ENCODE measurements at regions not wholly inside any gene's neighbourhood (a gene's known extent, or its start where the extent isn't known, plus 50 kb on each side); places are given as distances from the start of the nearest gene placed in this dataset.

DNA sequence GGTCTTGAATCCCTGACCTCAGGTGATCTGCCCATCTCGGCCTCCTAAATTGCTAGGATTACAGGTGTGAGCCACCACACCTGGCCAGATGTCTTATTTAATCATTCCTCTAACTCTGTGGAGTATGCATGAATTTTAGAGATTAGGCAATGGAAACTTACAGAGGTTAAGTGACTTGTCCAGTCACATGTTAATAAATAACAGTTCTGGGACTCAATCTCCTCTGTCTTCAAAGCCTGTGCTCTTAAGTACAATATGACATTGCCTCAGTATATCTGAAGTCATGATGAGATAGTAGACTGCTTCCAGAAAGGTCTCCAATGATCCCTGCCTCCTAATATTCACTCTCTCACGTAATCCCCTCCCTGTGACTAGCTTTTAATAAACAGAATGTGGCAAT lies 72.9 kb upstream of the TDRD3 start (continued):
- no peak for TF ChIP-seq JUNB (IDR thresholded peaks at IDR 0.05; ENCODE audit: unreplicated experiment)

GRCh38 chr13:60326273-60326672 lies 70.7 kb upstream of the TDRD3 start:
- H3K27me3 Mint-ChIP-seq (ENCODE audit: insufficient read depth, low read depth, poor library complexity), result peaks cover 2% of the 10 kb centered on the region
- H3K4me3 Mint-ChIP-seq, result no peak overlapping the region
- ATAC-seq (peak; percentile 62), DNase-seq (ENCODE audit: low spot score) (peak; percentile 55)
- H3K36me3 ChIP-seq (ENCODE audit: insufficient read depth), result no peaks in the 10 kb centered on the region
- TF ChIP-seq EZH2 (IDR thresholded peaks at IDR 0.05; ENCODE audit: low read depth, unreplicated experiment), result no peak
- TF ChIP-seq, protein P1, sequence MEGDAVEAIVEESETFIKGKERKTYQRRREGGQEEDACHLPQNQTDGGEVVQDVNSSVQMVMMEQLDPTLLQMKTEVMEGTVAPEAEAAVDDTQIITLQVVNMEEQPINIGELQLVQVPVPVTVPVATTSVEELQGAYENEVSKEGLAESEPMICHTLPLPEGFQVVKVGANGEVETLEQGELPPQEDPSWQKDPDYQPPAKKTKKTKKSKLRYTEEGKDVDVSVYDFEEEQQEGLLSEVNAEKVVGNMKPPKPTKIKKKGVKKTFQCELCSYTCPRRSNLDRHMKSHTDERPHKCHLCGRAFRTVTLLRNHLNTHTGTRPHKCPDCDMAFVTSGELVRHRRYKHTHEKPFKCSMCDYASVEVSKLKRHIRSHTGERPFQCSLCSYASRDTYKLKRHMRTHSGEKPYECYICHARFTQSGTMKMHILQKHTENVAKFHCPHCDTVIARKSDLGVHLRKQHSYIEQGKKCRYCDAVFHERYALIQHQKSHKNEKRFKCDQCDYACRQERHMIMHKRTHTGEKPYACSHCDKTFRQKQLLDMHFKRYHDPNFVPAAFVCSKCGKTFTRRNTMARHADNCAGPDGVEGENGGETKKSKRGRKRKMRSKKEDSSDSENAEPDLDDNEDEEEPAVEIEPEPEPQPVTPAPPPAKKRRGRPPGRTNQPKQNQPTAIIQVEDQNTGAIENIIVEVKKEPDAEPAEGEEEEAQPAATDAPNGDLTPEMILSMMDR (conservative IDR thresholded peaks at IDR 0.05; ENCODE audit: low read depth in 2 of 2), result peak in 1 of 2 experiments; percentile 44; a peak in 3 of 4 replicates
- no peak overlapping the region for H3K27ac ChIP-seq (ENCODE audit: low read depth)
- no peaks in the 10 kb centered on the region for H4K20me1 ChIP-seq (replicated peaks; ENCODE audit: insufficient read depth)
- peaks cover 1% of the 10 kb centered on the region; the same call in 2 of the 3 replicates for H3K4me1 Mint-ChIP-seq
- H3K27me3 ChIP-seq (ENCODE audit: insufficient read depth), result no peaks in the 10 kb centered on the region
- no peak overlapping the region for H3K4me3 ChIP-seq
- H3K9me2 ChIP-seq (ENCODE audit: insufficient read depth), result no peaks in the 10 kb centered on the region
- H3K79me2 ChIP-seq (replicated peaks; ENCODE audit: insufficient read depth), result no peaks in the 10 kb centered on the region
- H3K27ac Mint-ChIP-seq, result no peak overlapping the region
- H3F3A ChIP-seq (replicated peaks; ENCODE audit: low read depth), result no peaks in the 10 kb centered on the region
- H3K36me3 Mint-ChIP-seq (ENCODE audit: low read depth), result no peaks in the 10 kb centered on the region
- H3K9me3 Mint-ChIP-seq, result no peaks in the 10 kb centered on the region; the same call in 2 of the 3 replicates
- no peak overlapping the region for H2AFZ ChIP-seq
- H3K4me1 ChIP-seq (ENCODE audit: insufficient read depth), result no peaks in the 10 kb centered on the region
- H3K4me2 ChIP-seq, result no peak overlapping the region

DNA sequence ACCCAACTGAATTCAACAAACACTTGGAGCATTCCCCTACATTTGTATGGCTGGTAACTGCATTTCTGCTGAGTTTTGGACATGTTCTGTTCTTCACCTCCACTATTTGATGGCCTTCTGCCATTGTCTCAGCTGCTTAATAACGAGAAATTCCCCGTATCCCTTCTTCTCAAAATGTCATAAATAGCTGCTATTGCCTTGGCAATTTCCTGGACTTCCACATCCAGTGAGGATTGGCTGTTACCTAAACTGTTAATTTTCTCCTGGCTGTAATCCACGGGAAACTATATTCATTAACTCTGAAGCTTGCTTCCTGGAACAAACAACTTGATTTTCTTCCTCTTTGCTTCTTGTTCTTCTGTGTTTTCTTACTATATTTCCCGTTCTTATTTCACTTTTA lies 69.5 kb upstream of the TDRD3 start:
- no peak for TF ChIP-seq EZH2 (IDR thresholded peaks at IDR 0.05; ENCODE audit: low read depth, unreplicated experiment)
- no peak for TF ChIP-seq ZNF462 (CRISPR knock-in tag; IDR thresholded peaks at IDR 0.05)
- TF ChIP-seq ZNF331 (CRISPR knock-in tag; IDR thresholded peaks at IDR 0.05; ENCODE audit: low read depth), result no peak
- no peak for TF ChIP-seq ZNF114 (CRISPR knock-in tag; IDR thresholded peaks at IDR 0.05)
- TF ChIP-seq, protein P1 (conservative IDR thresholded peaks at IDR 0.05; ENCODE audit: low read depth in 2 of 2), result no peak
- TF ChIP-seq JUNB (IDR thresholded peaks at IDR 0.05; ENCODE audit: unreplicated experiment), result no peak
- H4K20me1 ChIP-seq (replicated peaks; ENCODE audit: insufficient read depth), result no peaks in the 10 kb centered on the region
- H3K4me3 ChIP-seq, result no peak overlapping the region
- ATAC-seq, result no peak
- no peaks in the 10 kb centered on the region for H3K36me3 ChIP-seq (ENCODE audit: insufficient read depth)
- H3K4me3 Mint-ChIP-seq, result no peak overlapping the region
- no peak overlapping the region for H3K27ac ChIP-seq (ENCODE audit: low read depth)
- H3K4me1 Mint-ChIP-seq, result peaks cover 8% of the 10 kb centered on the region; the same call in 2 of the 3 replicates
- H3K9me3 Mint-ChIP-seq, result no peaks in the 10 kb centered on the region
- no peak overlapping the region for H3K27ac Mint-ChIP-seq
- H3K9me2 ChIP-seq (ENCODE audit: insufficient read depth), result no peaks in the 10 kb centered on the region
- no peaks in the 10 kb centered on the region for H3K79me2 ChIP-seq (replicated peaks; ENCODE audit: insufficient read depth)
- no peaks in the 10 kb centered on the region for H3K36me3 Mint-ChIP-seq (ENCODE audit: low read depth)
- no peaks in the 10 kb centered on the region for H3K4me1 ChIP-seq (ENCODE audit: insufficient read depth)
- H3K27me3 ChIP-seq (ENCODE audit: insufficient read depth), result no peaks in the 10 kb centered on the region
- no peaks in the 10 kb centered on the region for H3F3A ChIP-seq (replicated peaks; ENCODE audit: low read depth)
- peaks cover 2% of the 10 kb centered on the region for H3K27me3 Mint-ChIP-seq (ENCODE audit: insufficient read depth, low read depth, poor library complexity)
- H2AFZ ChIP-seq, result peak overlapping the region; percentile 9; the same call in 1 of the 2 replicates
- no peak for DNase-seq (ENCODE audit: low spot score)
- H3K4me2 ChIP-seq, result no peak overlapping the region
